ENCODE measurements at regions not wholly inside any gene's neighbourhood (a gene's known extent, or its start where the extent isn't known, plus 50 kb on each side); places are given as distances from the start of the nearest gene placed in this dataset.
A peak's percentile ranks its signal among the peaks of the same experiment; 100 is the strongest.
"Not testable (repeated sequence)": the region's sequence is repeated elsewhere in the genome, so short reads cannot be mapped to it uniquely, and the experiment has no call there.

DNA sequence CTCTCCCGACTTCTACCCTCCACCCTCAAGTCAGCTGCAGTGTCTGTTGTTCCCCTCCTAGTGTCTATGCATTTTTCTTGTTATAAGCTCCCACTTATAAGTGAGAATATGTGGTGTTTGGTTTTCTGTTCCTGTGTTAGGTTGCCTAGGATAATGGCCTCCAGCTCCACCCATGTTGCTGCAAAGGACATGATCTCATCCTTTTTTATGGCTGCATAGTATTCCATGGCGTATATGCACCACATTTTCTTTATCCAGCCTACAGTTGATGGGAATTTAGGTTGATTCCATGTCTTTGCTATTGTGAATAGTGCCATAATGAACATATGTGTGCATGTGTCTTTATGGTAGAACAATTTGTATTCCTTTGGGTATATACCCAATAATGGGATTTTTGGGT, 80.7 kb downstream of the SPTSSA start:
- DNase-seq, result not testable (repeated sequence)

DNA sequence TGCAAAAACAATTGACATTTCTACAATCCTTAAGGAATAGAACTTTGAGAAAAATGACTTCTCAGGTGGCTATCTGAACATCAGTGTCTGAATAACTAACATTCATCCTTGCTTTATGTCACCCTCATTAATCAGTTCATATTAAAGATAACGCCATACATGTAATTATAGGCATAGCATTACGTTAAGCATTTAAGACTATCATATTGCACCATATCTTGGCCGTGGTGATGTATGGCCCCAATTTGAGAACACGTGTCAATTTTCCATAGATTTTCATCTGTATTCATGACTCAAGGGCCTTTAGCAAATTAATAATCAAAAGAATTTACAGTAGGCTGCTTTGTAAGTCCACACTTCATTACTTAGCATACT, 81.6 kb downstream of the SPTSSA start:
- DNase-seq, result no peak

DNA sequence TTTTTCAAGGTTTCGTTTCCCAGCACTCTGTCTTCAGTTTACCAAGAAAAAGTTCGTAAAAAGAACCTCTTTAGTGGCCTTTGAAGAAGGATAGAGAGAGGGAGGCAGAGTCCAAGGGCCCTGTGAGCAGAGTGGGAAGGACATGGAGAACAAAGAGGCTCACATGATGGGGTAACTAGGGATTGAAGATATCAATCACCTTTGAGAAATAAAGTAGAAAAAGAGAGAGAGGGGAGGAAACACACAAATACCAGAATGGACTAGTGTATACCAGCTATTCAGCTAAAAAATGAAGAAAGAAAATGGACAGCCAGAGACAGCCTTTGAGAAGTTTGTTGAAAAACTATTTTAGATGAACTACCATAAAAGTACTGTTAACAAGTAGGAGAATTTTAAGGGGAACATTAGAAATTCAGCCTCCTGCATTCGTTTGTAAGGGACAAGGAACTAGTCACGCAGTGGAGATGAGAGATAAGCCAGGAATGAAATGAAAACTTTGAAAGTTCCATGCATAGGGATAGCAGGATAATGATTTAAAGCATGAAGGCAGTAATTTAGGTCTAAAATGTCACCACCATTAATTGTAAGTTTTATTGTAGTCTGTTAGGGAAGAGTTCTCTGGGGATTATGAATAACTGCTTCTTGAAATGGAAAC, 82.1 kb downstream of the SPTSSA start:
- no peak for DNase-seq

DNA sequence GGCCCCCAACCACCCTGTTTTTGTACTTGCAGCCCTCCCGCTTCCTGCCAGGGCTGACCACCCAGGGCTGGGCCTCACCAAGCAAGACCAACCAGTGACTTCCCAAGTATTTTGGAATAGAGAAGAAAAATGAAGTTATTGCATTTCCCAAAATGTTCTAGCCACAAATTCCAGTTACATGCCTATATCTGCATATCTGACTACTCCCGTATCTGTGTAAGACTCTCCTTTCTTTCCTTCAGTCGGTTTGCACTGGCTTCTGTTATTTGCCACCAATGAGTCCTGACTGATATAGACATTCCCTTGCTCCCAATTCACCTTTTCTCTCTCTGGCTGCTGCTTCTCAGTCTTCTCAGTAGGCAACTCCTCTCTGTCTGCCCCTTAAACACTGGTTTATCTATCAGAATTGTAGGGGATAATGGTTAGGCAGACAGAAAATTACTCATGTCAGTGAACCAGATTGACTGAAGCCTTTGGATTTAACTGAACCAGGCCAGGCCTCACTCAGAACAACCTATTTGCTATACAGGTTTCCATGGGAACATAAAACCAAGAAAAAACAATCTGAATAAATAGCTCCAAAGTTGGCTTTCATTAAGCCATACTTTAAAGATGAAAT, 85.3 kb downstream of the SPTSSA start:
- DNase-seq, result no peak

DNA sequence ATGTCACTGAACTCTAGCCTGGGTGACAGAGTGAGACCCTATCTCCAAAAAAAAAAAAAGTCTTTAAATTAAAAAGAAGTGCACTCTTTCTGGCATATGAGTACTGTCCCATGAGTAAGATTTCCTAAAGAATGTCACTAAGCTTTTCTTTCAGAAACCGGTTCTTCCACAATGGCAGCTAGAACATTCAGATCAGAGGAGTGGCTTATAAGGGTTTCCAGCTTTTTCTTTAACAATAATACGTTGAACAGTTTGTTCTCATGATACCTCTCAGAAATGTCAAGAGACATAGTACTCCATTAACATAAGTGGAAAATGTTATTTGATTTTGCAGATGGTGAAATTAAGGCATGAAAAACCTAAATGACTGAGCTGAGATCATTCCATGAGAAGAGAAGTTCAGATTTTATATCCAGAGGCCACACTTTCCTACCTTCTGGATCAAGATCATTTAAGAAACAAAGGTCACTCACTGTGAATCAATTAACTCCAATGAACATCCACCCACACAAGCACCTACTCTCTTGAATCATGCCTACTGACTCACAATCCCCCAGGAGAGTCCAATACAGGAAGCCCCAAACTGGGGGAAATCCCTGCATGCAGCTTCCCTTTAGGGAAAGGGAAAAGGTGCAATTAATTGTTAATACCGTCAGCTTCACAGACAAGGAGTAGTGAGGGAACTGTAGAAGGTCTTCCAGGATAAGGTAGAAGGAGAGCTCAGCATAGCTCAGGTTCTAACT, 86.9 kb downstream of the SPTSSA start:
- DNase-seq, result peak; percentile 62

DNA sequence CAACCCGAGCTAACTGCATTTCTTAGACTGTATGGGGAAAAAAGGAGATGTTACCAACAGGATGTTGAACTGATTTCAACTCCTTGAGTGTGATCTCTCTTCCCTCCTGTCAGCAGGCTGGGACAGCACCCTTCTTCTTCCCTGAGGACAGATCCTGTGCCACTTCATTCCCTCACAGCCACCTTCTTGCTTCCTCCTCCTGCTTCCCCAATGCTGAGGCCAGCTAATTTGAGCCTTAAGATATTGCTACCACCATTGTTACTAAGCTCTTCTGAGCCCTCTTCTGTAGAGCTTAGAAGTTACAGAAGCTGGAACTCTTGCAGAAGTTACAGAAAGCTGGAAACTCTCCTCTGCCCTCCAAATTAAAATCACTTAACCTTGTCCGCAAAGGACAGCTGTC, 88.8 kb downstream of the SPTSSA start:
- DNase-seq, result no peak

DNA sequence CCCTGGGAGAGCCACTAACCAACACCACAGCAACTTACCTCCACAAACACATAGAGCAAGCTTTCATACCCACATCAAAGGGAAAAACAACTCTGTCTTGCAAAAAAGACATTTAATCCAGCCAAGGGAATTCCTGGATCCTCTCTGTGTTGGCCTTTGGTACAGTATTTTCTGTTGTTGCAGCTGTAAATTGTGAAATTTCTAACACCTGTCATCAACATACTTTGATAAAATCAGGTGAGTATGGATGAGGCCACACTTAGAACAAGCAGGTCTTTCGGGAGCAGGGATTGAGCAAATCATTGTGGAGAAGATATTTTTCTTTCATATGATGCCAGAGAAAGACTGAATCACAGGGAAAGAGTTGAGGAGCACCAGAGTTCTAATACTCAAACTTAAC, 89.3 kb downstream of the SPTSSA start:
- DNase-seq, result no peak

DNA sequence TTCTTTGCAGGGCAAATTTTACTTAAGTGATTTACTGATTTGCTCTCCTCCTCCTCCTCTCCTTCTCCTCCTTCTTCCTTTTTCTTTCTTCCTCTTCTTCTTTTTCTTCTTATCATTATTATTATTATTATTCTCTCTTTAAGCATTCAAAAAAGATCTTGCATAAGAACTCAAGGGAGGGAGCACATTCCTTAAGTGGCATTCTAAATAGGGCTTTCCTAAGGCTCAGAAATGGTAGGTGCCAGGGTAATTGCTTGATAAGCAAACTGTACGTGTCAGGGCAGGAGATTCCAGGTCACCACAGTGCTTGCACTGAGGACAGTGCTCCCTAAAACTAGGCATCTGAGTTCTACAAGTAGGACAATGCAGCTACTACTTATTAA, 92.4 kb downstream of the SPTSSA start:
- DNase-seq, result no peak

DNA sequence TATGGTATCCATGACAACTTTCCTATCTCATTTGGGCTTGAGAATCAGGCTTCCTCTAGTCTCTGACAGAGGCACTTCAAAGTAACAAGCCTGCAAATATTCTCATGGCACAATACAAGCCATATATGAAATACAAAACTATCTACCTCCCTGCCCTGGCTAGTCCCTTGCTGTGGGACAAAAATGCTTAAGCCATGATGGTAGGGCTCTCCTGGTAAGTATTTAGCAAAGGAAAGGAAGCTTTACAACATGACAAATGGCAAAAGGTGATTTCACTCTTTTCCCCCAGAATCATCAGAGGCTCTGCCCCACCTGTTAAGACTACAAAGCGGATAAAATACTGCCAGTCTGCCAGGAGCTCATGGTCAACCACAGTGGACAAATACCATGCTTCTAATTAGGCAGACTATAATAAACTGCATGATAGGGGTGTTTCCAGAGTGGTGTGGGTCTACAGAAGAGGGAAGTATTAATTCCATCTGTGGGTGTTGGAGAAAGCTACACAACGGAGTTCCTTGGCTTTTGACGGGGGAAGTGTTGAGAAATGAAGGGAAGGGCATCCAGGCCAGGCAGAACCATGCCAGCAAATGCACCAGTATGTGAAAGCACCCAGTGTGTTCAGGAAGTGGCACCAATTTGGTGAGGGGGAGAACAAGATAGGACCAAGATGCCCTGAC, 92.9 kb downstream of the SPTSSA start:
- DNase-seq, result peak; percentile 59

DNA sequence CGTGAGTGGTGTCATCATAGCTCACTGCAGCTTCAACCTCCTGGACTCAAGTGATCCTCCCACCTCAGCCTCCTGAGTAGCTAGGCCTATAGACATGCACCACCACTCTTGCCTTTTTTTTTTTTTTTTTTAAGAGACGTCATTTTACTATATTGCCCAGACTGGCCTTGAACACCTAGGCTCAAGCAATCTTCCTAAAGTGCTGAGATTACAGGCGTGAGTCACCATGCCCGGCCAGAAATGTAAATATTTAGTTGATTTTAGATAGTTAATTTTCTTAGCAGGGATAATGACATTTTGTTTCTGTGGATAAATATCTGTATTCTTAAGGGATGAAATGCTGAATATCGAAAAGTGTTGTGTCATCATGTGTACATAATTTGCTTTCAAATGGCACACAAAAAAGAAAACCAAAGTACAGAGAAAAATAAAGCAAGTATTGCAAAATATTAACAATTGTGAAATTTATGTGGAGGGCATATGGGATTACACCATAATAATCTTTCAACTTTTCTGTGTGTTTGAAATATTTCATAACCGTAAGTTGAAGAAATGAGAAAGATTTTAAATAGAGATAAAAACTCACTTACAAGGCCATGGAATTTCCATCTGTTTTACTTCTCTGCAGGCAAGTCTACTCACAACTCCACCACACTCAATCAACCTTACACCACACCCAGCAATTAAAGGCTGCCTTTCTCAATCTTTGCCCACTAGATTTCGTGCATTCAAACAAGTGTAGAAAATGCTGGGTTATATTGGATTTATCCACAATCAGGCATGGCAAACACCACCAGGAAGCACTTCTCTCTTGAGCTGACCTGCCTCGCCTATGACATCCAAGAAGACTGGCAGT, 93.7 kb downstream of the SPTSSA start:
- DNase-seq, result peak; percentile 87

DNA sequence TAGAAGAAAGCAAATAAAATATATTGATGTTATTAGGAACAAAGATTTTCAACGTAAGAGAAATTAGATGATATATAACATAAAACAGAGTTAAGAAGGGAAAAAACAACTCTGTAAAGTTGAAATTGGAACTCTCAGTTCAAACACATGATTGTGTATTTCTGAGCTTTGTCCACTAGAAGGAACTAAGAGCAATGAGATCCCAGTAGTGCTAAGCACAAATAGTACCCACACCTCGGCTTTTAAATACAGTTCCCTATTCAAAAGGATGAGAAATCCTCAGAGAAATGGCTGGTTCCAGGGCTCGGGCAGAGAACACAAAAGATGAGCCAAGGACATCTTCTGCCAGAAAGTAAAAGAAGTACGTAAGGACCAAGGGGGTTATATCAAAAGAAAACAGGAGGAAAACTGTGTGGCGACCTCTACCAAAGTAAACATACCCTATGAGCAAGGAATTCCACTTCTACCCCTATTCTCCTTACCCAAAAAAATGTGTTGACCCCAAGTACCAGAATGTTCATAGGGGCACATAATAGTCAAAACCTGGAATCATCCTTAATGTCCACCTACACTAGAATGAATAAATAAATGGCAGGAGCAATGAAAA, 96.6 kb downstream of the SPTSSA start:
- DNase-seq, result peak; percentile 31

DNA sequence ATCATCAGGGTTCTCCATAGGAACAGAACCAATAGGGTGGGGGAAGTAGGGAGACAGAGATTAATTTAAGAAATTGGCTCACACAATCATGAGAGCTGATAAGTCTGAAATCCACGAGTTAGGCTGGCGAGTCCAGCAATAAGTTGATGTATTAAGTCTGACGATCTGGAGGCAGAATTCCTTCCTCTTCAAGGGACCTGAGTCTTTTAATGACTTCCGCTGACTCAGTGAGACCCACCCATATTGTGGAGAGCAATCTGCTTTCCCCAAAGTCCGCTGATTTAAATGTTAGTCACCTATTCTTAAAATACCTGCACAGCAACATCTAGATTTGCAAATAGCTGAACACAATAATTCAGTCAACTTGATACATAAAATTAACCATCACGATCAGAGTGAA, 97.8 kb downstream of the SPTSSA start:
- DNase-seq, result no peak

DNA sequence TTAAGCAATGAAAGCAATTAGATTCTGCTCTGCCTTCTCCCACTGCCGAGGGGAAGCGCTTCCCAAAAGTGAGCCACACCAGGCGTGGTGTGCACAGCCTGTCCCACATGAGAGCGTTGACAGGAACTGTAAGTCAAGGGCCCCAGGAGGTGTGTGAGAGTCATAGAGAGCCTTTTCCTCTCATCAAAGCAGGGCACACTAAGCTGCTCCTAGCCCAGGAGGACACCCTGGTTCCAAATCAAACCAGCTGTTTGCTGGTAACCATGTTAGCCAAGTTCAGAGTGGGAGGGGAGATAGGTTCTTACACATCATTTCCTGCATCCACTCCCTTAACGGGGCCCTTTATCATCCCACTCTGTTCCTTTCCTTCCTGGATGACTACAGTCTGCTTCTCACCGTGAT, 98.3 kb downstream of the SPTSSA start:
- peak; percentile 52 for DNase-seq

DNA sequence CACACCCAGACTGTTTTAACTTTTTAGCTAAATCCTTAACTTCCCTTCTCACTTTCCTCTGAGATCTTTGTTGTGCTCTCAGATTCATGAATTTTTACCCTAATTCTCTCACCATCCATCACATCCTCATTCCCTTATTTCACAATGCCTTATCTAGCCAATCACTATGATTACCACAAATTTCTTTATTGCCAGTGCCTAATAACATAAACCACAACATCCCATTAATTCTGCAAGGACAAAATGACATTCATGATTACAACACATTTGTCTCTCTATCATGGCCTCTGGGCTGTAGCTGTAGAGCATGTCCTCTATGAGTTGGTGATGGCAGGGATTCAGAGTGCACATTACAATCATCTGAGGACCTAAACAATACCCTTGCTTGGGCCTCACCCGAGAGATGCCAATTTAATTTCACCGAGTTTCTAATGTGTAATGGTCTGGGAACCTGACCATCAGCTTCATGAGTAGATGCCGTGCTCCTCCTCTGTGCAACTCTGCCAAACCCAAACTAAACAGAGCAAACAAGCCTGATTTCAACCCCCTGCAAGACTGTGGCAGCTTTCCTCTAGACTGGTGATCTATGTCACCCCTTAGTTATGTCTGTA, 99.3 kb downstream of the SPTSSA start:
- peak; percentile 46 for DNase-seq

DNA sequence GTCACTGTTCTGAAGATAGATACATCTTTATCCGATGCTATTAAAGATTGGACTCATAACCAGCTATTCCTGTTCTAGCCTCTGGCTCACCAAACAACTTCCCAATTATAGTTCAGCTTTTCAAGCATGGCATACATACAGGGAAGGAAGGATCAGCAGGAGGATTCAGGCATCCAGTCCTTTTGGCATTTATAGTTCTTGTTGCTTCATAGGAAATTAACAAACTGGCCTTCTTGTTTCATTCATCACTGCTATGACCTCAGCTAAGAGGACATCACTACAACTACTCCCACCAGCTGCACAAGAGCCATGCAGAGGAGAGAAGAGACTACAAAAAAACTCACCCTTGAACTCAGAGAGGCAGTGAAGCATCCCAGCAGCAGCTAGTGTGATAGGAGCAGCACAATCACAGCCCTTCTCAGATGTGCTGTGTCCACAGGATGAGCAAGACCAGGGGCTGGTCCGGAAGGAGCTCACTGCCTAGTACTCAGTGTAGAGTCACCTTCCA, 100.5 kb downstream of the SPTSSA start:
- peak; percentile 55 for DNase-seq

DNA sequence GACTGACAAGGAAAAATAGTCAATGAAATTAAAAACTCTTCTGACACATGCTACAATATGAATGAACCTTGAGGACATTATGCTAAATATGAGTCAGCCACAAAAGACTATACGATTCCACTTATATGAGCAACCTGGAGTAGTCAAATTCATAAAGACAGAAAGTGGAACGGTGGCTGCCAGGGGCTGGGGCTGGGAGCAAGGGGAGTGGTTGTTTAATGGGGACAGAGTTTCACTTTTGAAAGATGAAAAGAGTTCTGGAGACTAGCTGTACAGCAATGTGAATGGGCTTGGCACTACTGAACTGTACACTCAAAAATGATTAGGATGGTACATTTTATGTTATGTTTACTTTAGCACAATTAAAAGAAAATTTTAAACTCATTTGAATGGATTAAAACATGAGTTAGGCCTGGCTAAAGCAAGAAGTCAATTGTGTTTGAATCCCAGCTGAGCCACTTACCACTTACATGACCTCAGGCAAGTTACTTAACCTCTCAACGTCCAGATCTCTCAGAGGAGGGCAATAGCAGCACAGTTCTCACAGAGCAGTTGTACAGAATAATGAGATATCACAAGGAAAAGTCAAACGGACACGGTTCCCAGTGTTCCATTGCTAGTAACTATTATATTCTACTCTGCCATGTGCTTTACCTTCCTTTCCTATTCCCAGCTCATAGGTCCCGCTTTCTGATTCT, 102.5 kb downstream of the SPTSSA start:
- DNase-seq, result no peak

DNA sequence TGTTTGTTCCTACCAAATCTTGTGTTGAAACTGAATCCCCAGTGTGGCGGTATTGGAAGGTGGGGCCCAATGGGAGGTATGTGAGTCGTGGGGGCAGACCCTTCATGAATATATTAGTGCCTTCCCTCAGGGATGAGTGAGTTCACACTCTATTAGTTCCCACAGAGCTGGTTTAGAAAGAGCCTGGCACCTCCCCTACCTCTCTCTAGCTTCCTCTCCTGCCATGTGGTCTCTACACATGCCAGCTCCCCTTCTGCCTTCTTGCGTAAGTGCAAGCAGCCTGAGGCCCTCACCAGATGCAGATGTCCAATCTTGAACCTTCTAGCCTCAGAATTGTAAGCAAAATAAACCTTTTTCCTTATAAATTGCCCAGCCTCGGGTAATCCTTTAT, 105.8 kb downstream of the SPTSSA start:
- DNase-seq, result peak; percentile 28

DNA sequence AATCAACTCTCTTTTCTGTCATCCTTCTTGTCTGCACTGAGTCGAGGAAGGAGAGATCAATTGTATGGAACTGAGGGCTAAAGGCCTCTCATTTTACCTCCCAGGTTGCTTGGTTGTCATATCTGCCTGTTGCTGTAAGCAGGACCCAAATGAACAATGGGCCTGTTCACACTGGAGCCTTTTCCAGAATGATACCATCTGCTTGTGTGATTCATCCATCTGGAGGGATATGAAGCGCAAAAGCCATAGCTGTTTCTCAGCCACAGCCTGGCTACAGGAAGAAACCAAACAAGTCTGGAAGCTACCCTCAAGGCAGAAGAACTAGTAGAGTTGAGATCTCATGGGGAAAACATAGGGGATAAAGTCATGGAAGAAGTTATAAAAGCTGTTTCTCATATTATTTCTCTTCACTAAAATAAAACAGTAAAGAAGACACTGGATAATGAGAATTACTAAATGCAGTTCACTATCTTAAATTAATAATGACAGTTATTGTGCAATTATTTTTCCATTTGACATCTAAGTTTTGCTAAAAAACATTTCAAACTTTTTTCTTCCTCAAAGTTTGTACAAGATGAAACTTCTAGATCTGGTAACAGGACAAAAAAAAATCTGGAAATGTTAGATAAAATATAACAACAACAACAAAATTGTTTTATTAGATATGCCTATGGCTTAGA, 106.3 kb downstream of the SPTSSA start:
- no peak for DNase-seq

DNA sequence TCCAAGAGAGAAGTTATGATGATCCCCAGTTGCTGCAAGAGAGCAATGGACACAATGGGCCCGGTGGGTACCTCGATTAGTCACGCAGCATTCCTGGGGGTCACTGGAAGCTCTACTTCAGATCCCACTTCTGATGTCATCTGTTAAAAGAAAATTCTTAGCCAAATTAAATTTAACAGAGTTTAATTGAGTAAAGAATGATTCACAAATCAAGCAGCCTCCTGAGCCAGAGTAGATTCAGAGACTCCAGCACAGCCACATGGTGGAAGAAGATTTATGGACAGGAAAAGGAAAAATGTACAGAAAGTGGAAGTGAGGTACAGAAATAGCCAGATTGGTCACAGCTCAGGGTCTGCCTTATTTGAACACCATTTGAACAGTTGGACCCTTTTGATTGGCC, 107.5 kb downstream of the SPTSSA start:
- DNase-seq, result no peak

DNA sequence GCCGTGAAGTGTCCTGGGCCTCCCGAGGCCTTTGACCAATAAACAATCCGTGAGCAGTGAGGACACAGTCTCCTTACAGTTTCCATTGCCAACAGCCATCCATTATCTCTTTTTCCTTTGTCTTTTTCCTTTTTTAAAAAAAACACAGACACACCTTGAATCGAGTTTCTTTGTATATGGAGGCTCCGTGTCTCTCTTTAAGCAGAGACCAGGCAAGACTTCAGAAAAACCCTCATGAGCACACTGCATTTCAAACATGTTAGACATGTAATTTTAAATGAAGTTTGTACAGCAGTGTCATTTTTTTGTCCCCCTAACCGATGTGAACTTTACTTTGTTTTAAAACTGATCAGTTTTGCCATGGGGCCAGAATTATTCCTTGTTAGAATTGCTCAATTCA, 111.1 kb downstream of the SPTSSA start:
- no peak for DNase-seq

DNA sequence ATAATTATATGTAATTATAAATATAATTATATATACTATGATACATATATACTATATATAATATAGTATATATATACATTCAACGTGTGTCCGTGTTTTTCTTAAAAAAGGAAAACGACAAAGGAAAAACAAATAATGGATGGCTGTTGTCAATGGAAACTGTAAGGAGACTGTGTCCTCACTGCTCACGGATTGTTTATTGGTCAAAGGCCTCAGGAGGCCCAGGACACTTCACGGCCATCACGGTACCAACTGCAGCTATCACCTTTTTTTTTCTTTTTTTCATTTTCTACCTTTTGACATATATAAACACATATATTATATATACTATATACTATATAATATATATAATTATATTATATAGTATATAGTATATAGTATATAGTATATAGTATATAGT, 113.4 kb downstream of the SPTSSA start:
- no peak for DNase-seq

Data from inflammatory macrophage treated with lipopolysaccharide for 4 hours (primary cell).